ENCODE measurements at regions not wholly inside any gene's neighbourhood (a gene's known extent, or its start where the extent isn't known, plus 50 kb on each side); places are given as distances from the start of the nearest gene placed in this dataset.
"Not testable (repeated sequence)": the region's sequence is repeated elsewhere in the genome, so short reads cannot be mapped to it uniquely, and the experiment has no call there.

DNA sequence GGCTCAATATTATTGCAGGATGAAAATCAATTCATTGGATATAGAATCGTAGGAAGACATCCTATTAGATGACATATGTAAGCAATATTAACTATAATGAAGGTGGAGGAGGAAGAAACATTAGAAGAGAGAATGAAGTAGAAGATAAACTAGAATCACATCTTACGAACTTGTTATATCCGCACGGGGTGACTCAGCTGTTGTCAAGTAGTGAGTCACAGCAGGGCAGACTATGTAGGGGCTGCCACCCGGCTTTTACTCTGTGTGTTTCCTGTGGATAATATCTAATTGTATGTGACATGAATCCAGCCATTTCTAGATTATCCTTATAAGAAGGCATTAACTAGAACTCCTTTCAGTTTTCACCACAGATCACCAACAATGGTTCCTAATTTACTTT, 520.2 kb downstream of the DOK5 start:
- Histone ChIP-seq H3K27me3 (replicated peaks; ENCODE audit: insufficient read depth) (no peaks in the 10 kb centered on the region), H3K4me1 (ENCODE audit: control insufficient read depth in 1 of 2, low read depth in 2 of 2) (no peaks in the 10 kb centered on the region), H3K9me3 (no peaks in the 10 kb centered on the region), H3K4me3 (no peak overlapping the region), H3K27ac (no peak overlapping the region), H3K36me3 (no peaks in the 10 kb centered on the region)
- ATAC-seq (ENCODE audit: insufficient number of reproducible peaks, low FRiP score, low read depth) (no peak), DNase-seq (ENCODE audit: low spot score) (no peak)
- TF ChIP-seq, protein P1, sequence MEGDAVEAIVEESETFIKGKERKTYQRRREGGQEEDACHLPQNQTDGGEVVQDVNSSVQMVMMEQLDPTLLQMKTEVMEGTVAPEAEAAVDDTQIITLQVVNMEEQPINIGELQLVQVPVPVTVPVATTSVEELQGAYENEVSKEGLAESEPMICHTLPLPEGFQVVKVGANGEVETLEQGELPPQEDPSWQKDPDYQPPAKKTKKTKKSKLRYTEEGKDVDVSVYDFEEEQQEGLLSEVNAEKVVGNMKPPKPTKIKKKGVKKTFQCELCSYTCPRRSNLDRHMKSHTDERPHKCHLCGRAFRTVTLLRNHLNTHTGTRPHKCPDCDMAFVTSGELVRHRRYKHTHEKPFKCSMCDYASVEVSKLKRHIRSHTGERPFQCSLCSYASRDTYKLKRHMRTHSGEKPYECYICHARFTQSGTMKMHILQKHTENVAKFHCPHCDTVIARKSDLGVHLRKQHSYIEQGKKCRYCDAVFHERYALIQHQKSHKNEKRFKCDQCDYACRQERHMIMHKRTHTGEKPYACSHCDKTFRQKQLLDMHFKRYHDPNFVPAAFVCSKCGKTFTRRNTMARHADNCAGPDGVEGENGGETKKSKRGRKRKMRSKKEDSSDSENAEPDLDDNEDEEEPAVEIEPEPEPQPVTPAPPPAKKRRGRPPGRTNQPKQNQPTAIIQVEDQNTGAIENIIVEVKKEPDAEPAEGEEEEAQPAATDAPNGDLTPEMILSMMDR (IDR thresholded peaks at IDR 0.05): no peak

DNA sequence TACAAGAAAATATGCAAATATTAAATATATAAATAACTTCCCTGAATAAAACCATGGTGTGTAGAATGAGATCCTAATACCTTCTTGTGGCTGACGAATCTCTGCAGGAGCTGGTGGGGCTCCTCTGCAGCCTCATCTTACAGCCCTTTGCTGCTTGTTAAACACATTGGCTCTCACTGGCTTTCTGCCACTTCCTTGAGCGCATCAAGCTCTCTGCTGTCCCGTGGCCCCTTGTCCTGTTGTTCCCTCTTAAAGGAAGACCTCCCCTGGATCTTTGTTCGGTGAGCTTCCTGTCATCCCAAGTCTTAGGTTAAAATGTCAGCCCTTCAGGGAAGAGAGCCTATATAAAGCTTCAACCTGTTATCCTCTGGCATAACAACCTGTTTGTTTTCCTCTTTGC, 519.6 kb downstream of the DOK5 start:
- TF ChIP-seq, protein P1 (IDR thresholded peaks at IDR 0.05): no peak
- Histone ChIP-seq H3K9me3 (no peaks in the 10 kb centered on the region), H3K27ac (no peak overlapping the region), H3K36me3 (no peaks in the 10 kb centered on the region), H3K27me3 (replicated peaks; ENCODE audit: insufficient read depth) (no peaks in the 10 kb centered on the region), H3K4me1 (ENCODE audit: control insufficient read depth in 1 of 2, low read depth in 2 of 2) (no peaks in the 10 kb centered on the region), H3K4me3 (no peak overlapping the region)
- no peak for ATAC-seq (ENCODE audit: insufficient number of reproducible peaks, low FRiP score, low read depth)
- no peak for DNase-seq (ENCODE audit: low spot score)

DNA sequence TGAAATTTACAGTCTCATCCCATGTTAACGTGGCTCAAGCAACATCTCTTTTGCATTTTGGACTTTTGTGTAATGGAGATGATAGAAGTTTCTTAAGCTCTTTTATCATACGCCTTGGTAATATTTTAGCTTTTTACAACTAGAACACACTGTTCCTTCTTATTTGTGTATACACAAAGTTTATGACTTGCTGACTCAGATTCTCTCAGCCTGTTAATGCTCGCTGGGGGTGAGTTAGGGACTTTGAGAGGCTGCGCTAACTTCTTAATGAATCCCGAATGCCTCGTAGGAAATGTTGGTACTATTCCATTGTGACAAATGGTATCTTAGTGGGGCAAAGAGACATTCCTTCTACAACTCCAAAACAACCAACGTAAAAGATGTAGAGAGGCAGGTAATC, 509.7 kb downstream of the DOK5 start:
- TF ChIP-seq, protein P1 (IDR thresholded peaks at IDR 0.05): no peak
- H3K9me3 ChIP-seq: no peaks in the 10 kb centered on the region
- H3K27me3 ChIP-seq (replicated peaks; ENCODE audit: insufficient read depth): no peaks in the 10 kb centered on the region
- H3K36me3 ChIP-seq: no peaks in the 10 kb centered on the region
- H3K4me3 ChIP-seq: no peak overlapping the region
- no peak overlapping the region for H3K27ac ChIP-seq
- ATAC-seq (ENCODE audit: insufficient number of reproducible peaks, low FRiP score, low read depth) (no peak), DNase-seq (ENCODE audit: low spot score) (no peak)
- H3K4me1 ChIP-seq (ENCODE audit: control insufficient read depth in 1 of 2, low read depth in 2 of 2): no peaks in the 10 kb centered on the region

DNA sequence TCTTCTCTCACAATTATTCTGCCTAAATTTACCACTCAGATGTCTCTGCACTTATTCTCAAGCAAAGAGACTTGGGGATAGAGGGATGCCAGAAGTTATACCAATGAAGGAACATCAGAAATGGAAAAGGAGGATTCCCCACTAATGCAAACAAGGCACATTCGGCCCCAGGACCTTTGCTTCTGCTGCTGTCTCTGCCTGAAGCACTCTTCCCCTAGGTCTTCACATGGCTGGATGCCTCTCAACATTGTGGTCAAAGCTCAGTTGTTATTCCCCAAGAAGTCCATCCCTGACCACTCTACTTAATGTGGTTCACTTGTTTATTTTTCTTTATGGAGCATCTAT, 508.7 kb downstream of the DOK5 start:
- TF ChIP-seq, protein P1 (IDR thresholded peaks at IDR 0.05): no peak
- H3K4me3 ChIP-seq: no peak overlapping the region

DNA sequence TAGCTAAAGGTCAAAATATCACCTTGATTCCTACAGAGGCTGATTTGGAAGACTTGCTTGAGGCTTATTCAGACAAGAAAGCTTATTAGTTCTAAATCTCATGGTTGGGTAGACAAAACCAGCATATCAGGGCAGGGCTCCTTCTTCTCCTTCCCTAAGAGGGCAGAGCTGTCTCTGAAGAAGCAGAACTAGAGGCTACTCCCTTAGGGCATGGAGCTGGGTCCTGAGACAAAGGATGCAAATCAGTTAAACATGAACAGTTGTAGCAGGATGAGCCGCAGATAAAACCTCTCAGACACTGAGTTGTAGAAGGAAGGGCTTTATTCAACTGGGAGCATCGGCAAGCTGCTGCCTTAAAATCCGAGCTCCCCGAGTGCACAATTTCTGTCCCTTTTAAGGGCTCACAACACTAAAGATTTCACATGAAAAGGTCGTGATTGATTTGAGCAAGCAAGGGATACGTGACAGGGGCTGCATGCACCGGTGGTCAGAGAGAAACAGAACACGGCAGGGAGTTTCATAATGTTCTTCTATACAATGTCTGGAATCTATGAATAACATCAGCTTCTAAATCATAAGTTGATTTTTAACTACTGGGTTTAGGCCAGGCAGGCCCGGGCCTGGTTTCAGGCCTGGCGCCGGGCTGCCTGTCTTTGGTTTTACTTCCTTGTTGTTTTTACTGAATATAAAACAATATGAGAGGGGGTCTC, 508.2 kb downstream of the DOK5 start:
- ATAC-seq (ENCODE audit: insufficient number of reproducible peaks, low FRiP score, low read depth): not testable (repeated sequence)

More for the DNA sequence above, 508.7 kb downstream of the DOK5 start:
- no peaks in the 10 kb centered on the region for H3K4me1 ChIP-seq (ENCODE audit: control insufficient read depth in 1 of 2, low read depth in 2 of 2)
- DNase-seq (ENCODE audit: low spot score) (no peak), ATAC-seq (ENCODE audit: insufficient number of reproducible peaks, low FRiP score, low read depth) (no peak)
- H3K27ac ChIP-seq: no peak overlapping the region
- H3K27me3 ChIP-seq (replicated peaks; ENCODE audit: insufficient read depth): no peaks in the 10 kb centered on the region
- no peaks in the 10 kb centered on the region for H3K9me3 ChIP-seq
- H3K36me3 ChIP-seq: no peaks in the 10 kb centered on the region

DNA sequence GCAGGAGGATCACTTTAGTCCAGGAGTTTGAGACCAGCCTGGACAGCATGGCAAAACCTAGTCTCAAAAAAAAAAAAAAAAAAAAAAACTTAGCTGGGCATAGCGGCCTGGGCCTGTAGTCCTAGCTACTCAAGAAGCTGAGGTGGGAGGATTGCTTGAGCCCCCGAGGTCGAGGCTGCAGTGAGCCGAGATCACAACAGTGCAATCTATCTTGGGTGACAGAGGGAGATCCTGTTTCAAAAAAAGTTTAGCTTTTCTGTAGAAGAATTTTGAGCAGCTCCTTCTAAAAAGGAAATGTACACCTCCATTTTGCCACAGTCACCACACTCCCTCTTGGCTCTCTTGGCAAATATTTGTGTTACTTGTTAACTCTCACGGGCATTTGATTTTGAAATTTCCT, 505.8 kb downstream of the DOK5 start:
- Histone ChIP-seq H3K4me3 (no peak overlapping the region), H3K9me3 (no peaks in the 10 kb centered on the region), H3K4me1 (ENCODE audit: control insufficient read depth in 1 of 2, low read depth in 2 of 2) (no peaks in the 10 kb centered on the region), H3K27me3 (replicated peaks; ENCODE audit: insufficient read depth) (no peaks in the 10 kb centered on the region), H3K36me3 (no peaks in the 10 kb centered on the region), H3K27ac (no peak overlapping the region)
- no peak for DNase-seq (ENCODE audit: low spot score)
- TF ChIP-seq, protein P1 (IDR thresholded peaks at IDR 0.05): no peak
- no peak for ATAC-seq (ENCODE audit: insufficient number of reproducible peaks, low FRiP score, low read depth)

More for the DNA sequence above, 508.2 kb downstream of the DOK5 start:
- not testable (repeated sequence) for DNase-seq (ENCODE audit: low spot score); H3K36me3 ChIP-seq; H3K27ac ChIP-seq; H3K4me3 ChIP-seq; H3K27me3 ChIP-seq (replicated peaks; ENCODE audit: insufficient read depth); H3K4me1 ChIP-seq (ENCODE audit: control insufficient read depth in 1 of 2, low read depth in 2 of 2); H3K9me3 ChIP-seq
